H9 (cell line): ENCODE measurements at regions not wholly inside any gene's neighbourhood (a gene's known extent, or its start where the extent isn't known, plus 50 kb on each side); places are given as distances from the start of the nearest gene placed in this dataset.

Experiments
- DNase-seq: peaks from one replicate; pipeline ENCODE4 v3.0.0-alpha.2; 2017
- H2AFZ ChIP-seq: one replicate; pipeline ENCODE4 v1.6.1; 2013; ENCODE audit warnings: mild to moderate bottlenecking, low read length, control low read depth, moderate library complexity
- H2AK5ac ChIP-seq: 2 replicates; pipeline ENCODE4 v1.6.1; 2013; ENCODE audit warnings: low read length, control low read depth, mixed read lengths; ENCODE audit not compliant: insufficient read length
- H2BK120ac ChIP-seq: one replicate; pipeline ENCODE4 v1.6.1; 2013; ENCODE audit warnings: low read depth, mild to moderate bottlenecking, low read length, control low read depth, inconsistent platforms; ENCODE audit not compliant: poor library complexity, severe bottlenecking
- H2BK12ac ChIP-seq: 2 replicates; pipeline ENCODE4 v1.6.1; 2013; ENCODE audit warnings: low read length, control low read depth, mixed read lengths, low read depth; ENCODE audit not compliant: insufficient read length
- H2BK15ac ChIP-seq: 2 replicates; pipeline ENCODE4 v1.6.1; 2013; ENCODE audit warnings: low read depth, low read length, control low read depth
- H2BK20ac ChIP-seq: one replicate; pipeline ENCODE4 v1.6.1; 2013; ENCODE audit warnings: low read depth, mild to moderate bottlenecking, low read length, control low read depth, inconsistent platforms; ENCODE audit not compliant: poor library complexity, severe bottlenecking
- H2BK5ac ChIP-seq: 2 replicates; pipeline ENCODE4 v1.6.1; 2013; ENCODE audit warnings: low read length, control low read depth, mixed read lengths; ENCODE audit not compliant: insufficient read length
- H3K14ac ChIP-seq: 2 replicates; pipeline ENCODE4 v1.6.1; 2013; ENCODE audit warnings: low read length, control low read depth; ENCODE audit not compliant: insufficient read depth
- H3K18ac ChIP-seq: 2 replicates; pipeline ENCODE4 v1.6.1; 2013; ENCODE audit warnings: low read depth, mild to moderate bottlenecking, mixed read lengths, low read length, control low read depth; ENCODE audit not compliant: insufficient read length
- H3K23ac ChIP-seq: 2 replicates; pipeline ENCODE4 v1.6.1; 2013; ENCODE audit warnings: low read length, control low read depth, mixed read lengths, low read depth; ENCODE audit not compliant: insufficient read length
- H3K23me2 ChIP-seq: 2 replicates; pipeline ENCODE4 v1.6.1; 2013; ENCODE audit warnings: low read depth, mild to moderate bottlenecking, mixed read lengths, low read length, control low read depth; ENCODE audit not compliant: insufficient read length, poor library complexity, severe bottlenecking
- H3K27ac ChIP-seq: 2 replicates; pipeline ENCODE4 v1.5.1; 2013; ENCODE audit warnings: low read length, control low read depth, mixed read lengths, low read depth; ENCODE audit not compliant: insufficient read length
- H3K27me3 ChIP-seq: 2 replicates; pipeline ENCODE4 v1.6.1; 2013; ENCODE audit warnings: low read length, control low read depth, inconsistent platforms; ENCODE audit not compliant: insufficient read depth
- H3K4ac ChIP-seq: 2 replicates; pipeline ENCODE4 v1.6.1; 2013; ENCODE audit warnings: low read depth, mild to moderate bottlenecking, control low read depth, inconsistent platforms, low read length, moderate library complexity
- H3K4me1 ChIP-seq: 2 replicates; pipeline ENCODE4 v1.6.1; 2013; ENCODE audit warnings: low read length, control low read depth, inconsistent platforms; ENCODE audit not compliant: insufficient read depth
- H3K4me2 ChIP-seq: 2 replicates; pipeline ENCODE4 v1.6.1; 2013; ENCODE audit warnings: low read length, control low read depth, mixed read lengths; ENCODE audit not compliant: insufficient read length, insufficient read depth
- H3K56ac ChIP-seq: 2 replicates; pipeline ENCODE4 v1.6.1; 2013; ENCODE audit warnings: low read depth, mild to moderate bottlenecking, mixed read lengths, low read length, control low read depth; ENCODE audit not compliant: insufficient read length
- H3K79me1 ChIP-seq: 2 replicates; pipeline ENCODE4 v1.6.1; 2013; ENCODE audit warnings: low read depth, mild to moderate bottlenecking, moderate library complexity, low read length, control low read depth, inconsistent platforms; ENCODE audit not compliant: insufficient read depth, poor library complexity, severe bottlenecking
- H3K79me2 ChIP-seq: 2 replicates; pipeline ENCODE4 v1.6.1; 2013; ENCODE audit warnings: low read length, control low read depth, inconsistent platforms; ENCODE audit not compliant: insufficient read depth
- H3K9ac ChIP-seq: 2 replicates; pipeline ENCODE4 v1.6.1; 2013; ENCODE audit warnings: low read length, control low read depth, mixed read lengths; ENCODE audit not compliant: insufficient read length; ENCODE audit errors: extremely low read depth
- H3K9me3 ChIP-seq: one replicate; pipeline ENCODE4 v1.6.1; 2013; ENCODE audit warnings: low read depth, low read length, inconsistent platforms; ENCODE audit not compliant: control insufficient read depth
- H3T11ph ChIP-seq: one replicate; pipeline ENCODE4 v1.6.1; 2013; ENCODE audit warnings: mild to moderate bottlenecking, low read length, control low read depth, inconsistent platforms
- H4K20me1 ChIP-seq: one replicate; pipeline ENCODE4 v1.6.1; 2013; ENCODE audit not compliant: control insufficient read depth, insufficient read length, insufficient read depth
- H4K5ac ChIP-seq: 2 replicates; pipeline ENCODE4 v1.6.1; 2013; ENCODE audit warnings: low read depth, mild to moderate bottlenecking, mixed read lengths, low read length, control low read depth; ENCODE audit not compliant: insufficient read length
- H4K8ac ChIP-seq: replicated peaks from 2 replicates; pipeline ENCODE4 v1.6.1; 2013; ENCODE audit warnings: low read length, control low read depth, mixed read lengths, low read depth; ENCODE audit not compliant: insufficient read length
- H4K91ac ChIP-seq: 2 replicates; pipeline ENCODE4 v1.6.1; 2013; ENCODE audit warnings: low read depth, mild to moderate bottlenecking, moderate library complexity, mixed read lengths, low read length, control low read depth; ENCODE audit not compliant: insufficient read length
- H3K27ac Mint-ChIP-seq, 3 experiments: 2 replicates in 2 of 3; 3 replicates in 1 of 3; pipeline ENCODE4 v1.8.0; 2020 to 2021; ENCODE audit warnings: mixed read lengths in 3 of 3, mild to moderate bottlenecking in 1 of 3, moderate library complexity in 1 of 3
- H3K27me3 Mint-ChIP-seq: 2 replicates; pipeline ENCODE4 v1.8.0; 2021; ENCODE audit warnings: low read depth, mild to moderate bottlenecking, moderate library complexity, mixed read lengths
- H3K36me3 Mint-ChIP-seq, 3 experiments: 2 replicates in 2 of 3; 3 replicates in 1 of 3; pipeline ENCODE4 v1.8.0; 2020 to 2021; ENCODE audit warnings: low read depth in 3 of 3, mixed read lengths in 3 of 3; ENCODE audit not compliant: insufficient read depth in 1 of 3
- H3K4me1 Mint-ChIP-seq, 2 experiments: 2 replicates each; pipeline ENCODE4 v1.8.0; 2020; ENCODE audit warnings: mixed read lengths in 2 of 2
- H3K4me3 Mint-ChIP-seq, 2 experiments: 2 replicates in 1 of 2; 3 replicates in 1 of 2; pipeline ENCODE4 v1.8.0; 2020 to 2021; ENCODE audit warnings: mild to moderate bottlenecking in 2 of 2, mixed read lengths in 2 of 2, moderate library complexity in 1 of 2
- H3K9me3 Mint-ChIP-seq, 2 experiments: 2 replicates in 1 of 2; 3 replicates in 1 of 2; pipeline ENCODE4 v1.8.0; 2020; ENCODE audit warnings: mild to moderate bottlenecking in 2 of 2, mixed read lengths in 2 of 2, moderate library complexity in 1 of 2
- TF ChIP-seq, protein P1 (sequence below): fragments of 200-600 bp; sonication (generic); conservative IDR thresholded peaks from 3 replicates; pipeline ENCODE4 v1.8.0; 2021; ENCODE audit warnings: antibody characterized with exemption, mild to moderate bottlenecking

DNA sequence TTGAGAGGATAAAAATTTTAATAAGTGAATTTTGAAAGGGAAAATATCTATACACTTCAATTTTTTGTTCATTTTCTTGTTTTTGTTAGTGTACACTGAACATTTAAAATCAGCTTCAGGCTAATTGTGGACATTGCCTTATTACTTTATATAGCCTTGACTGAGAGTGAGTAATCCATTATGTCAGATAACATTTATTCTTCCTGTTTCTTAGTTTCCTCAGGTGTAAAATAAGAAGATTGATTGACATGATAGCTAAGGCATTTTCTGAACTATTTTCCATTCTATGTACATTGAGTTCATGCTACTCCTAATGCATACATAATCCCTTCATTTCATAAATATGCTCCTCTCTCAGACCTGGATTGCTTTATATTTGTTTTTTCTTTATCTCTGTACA is 607.3 kb upstream of the AADAT start:
- no peaks in the 10 kb centered on the region for H3K27me3 ChIP-seq
- H3T11ph ChIP-seq: no peak overlapping the region
- H4K8ac ChIP-seq: no peak overlapping the region
- no peak overlapping the region for H3K4ac ChIP-seq
- H2AK5ac ChIP-seq: no peak overlapping the region
- no peaks in the 10 kb centered on the region for H3K79me1 ChIP-seq
- no peaks in the 10 kb centered on the region for H3K9me3 ChIP-seq
- Mint-ChIP-seq H3K4me1 (no peaks in the 10 kb centered on the region; a peak in 1 of 4 replicates), H3K27me3 (no peaks in the 10 kb centered on the region), H3K27ac (no peak overlapping the region), H3K4me3 (no peak overlapping the region), H3K9me3 (no peaks in the 10 kb centered on the region), H3K36me3 (peaks cover 0 to 4% (median 0%) of the 10 kb centered on the region in 3 experiments; a peak in 1 of 7 replicates)
- no peak overlapping the region for H4K5ac ChIP-seq
- no peak overlapping the region for H3K27ac ChIP-seq
- H4K20me1 ChIP-seq: no peaks in the 10 kb centered on the region
- H3K9ac ChIP-seq: no peak overlapping the region
- H3K23ac ChIP-seq: no peak overlapping the region
- no peak overlapping the region for H2BK5ac ChIP-seq
- H2BK20ac ChIP-seq: no peak overlapping the region
- H2BK12ac ChIP-seq: no peak overlapping the region
- TF ChIP-seq, protein P1, sequence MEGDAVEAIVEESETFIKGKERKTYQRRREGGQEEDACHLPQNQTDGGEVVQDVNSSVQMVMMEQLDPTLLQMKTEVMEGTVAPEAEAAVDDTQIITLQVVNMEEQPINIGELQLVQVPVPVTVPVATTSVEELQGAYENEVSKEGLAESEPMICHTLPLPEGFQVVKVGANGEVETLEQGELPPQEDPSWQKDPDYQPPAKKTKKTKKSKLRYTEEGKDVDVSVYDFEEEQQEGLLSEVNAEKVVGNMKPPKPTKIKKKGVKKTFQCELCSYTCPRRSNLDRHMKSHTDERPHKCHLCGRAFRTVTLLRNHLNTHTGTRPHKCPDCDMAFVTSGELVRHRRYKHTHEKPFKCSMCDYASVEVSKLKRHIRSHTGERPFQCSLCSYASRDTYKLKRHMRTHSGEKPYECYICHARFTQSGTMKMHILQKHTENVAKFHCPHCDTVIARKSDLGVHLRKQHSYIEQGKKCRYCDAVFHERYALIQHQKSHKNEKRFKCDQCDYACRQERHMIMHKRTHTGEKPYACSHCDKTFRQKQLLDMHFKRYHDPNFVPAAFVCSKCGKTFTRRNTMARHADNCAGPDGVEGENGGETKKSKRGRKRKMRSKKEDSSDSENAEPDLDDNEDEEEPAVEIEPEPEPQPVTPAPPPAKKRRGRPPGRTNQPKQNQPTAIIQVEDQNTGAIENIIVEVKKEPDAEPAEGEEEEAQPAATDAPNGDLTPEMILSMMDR: no peak
- H3K56ac ChIP-seq: no peak overlapping the region
- no peak overlapping the region for H3K14ac ChIP-seq
- no peak overlapping the region for H3K18ac ChIP-seq
- no peak overlapping the region for H2BK120ac ChIP-seq
- no peak overlapping the region for H2BK15ac ChIP-seq
- DNase-seq: no peak
- H3K4me2 ChIP-seq: no peak overlapping the region
- H3K4me1 ChIP-seq: no peaks in the 10 kb centered on the region
- H3K79me2 ChIP-seq: no peaks in the 10 kb centered on the region
- H3K23me2 ChIP-seq: no peaks in the 10 kb centered on the region
- no peak overlapping the region for H4K91ac ChIP-seq
- H2AFZ ChIP-seq: no peak overlapping the region
